Skin of body (tissue), 2 donors: ENCODE measurements at regions not wholly inside any gene's neighbourhood (a gene's known extent, or its start where the extent isn't known, plus 50 kb on each side); places are given as distances from the start of the nearest gene placed in this dataset. TPM values are rescaled to one million over a fixed set of nuclear protein-coding genes. Genes with fewer than 3 reads are reported as not detected.
A peak's percentile ranks its signal among the peaks of the same experiment; 100 is the strongest.
"Not testable (repeated sequence)": the region's sequence is repeated elsewhere in the genome, so short reads cannot be mapped to it uniquely, and the experiment has no call there.

Source experiments
- DNase-seq: peaks from one replicate; lab custom pipeline; 2025; lab: John Stamatoyannopoulos, UW
- small RNA-seq: library from RNA; depleted of rRNA; stranded (forward); fragments of <200 nt; gene quantifications from one replicate; pipeline ENCODE3, GENCODE V24; 2014; ENCODE audit warnings: low replicate concordance

- DNase-seq, result no peak
These were observed 73.6 kb upstream of the TIAM2 start for GRCh38 chr6:154921482-154921881.

DNA sequence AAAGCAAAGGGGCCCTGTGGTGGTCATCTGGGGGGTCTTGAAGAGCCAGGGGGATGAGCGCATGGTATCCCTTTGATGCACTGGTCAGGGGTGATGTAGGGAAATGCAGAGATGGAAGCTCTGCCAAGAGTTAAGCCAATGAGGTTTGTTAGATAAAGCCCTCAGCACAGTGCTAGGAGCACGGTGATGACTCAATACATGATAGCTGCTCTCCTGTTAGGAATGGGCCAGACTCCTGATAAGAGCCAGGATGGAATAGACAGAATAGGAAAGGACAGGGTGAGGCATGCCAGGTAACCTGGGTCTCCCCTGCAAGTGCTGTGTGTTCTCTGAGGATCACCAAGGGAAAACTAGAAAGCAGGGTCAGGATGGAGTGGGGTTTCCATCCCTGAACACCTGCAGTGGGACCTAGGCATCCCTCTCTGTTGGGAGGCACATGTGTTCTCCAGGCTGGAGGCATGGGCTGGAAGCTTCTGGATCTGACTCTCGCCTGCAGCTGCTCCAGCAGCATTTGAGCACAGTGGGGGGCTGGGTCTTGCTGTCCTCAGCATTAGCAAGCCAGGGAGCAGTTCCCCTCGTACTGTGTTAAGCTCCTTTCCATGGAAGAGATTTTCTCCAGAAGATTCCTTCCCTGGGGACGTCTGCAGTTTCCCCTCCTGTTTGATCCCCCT is 71.8 kb upstream of the TIAM2 start:
- DNase-seq, result no peak

DNA sequence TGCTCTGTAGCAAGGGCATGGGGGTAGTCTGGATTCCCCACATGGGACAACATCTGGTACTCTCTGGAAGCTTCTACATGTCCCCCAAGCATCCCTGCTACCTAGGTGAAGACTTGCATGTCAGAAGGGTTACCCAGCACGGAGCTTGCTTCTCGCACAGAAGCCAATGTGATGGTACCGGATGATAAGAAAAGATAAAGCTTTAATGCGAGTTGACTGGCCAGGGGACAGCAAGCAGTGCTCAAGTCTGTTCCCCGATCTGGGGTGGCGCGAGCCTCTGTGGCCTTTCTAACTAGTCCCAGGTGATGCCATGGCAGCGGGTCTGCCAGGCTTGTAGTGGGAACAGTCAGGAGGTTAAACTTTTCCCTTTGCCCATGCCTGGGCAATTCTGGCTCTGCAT is 70.0 kb upstream of the TIAM2 start:
- no peak for DNase-seq

DNA sequence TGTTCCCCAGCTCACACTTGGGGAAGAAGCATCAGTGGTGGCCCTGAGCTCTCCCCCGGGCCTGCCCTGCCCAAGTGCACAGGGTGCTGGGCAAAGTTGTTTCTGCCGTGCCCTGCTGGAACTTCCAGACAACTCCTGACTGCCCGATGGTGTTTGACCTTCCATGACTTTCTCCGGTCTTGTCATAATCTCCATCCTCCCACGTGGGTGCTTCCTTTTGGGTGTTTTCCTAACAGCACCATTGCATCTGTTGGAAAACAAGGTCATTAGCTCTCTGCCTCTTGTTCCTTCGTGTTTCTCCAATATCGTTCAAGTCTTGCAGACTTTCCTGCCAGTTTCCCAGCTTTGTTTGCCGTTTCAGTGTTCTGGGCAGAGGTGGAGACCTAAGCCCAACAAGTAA is 68.7 kb upstream of the TIAM2 start:
- no peak for DNase-seq

- peak; percentile 71 for DNase-seq
These were observed 66.7 kb upstream of the TIAM2 start for GRCh38 chr6:154928325-154928922.

DNA sequence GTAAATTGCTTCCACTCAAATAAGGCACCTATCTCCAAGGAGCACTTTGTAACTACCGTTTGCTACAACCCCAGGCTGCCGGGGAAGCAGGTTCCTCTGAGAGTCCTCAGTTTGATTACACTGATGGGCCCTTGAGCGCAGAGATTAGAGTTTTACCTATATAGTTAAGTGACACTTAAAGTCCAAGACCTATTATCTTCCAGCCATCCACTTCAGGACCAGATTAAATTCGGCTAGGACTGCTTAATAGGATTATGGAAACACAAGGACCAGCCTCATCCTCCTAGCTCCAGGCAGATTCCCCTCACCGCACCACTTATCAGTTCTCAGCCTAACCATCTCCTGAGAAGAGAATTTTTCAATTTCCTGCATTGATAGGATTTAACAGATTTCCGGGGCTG is 64.7 kb upstream of the TIAM2 start:
- DNase-seq, result no peak

DNA sequence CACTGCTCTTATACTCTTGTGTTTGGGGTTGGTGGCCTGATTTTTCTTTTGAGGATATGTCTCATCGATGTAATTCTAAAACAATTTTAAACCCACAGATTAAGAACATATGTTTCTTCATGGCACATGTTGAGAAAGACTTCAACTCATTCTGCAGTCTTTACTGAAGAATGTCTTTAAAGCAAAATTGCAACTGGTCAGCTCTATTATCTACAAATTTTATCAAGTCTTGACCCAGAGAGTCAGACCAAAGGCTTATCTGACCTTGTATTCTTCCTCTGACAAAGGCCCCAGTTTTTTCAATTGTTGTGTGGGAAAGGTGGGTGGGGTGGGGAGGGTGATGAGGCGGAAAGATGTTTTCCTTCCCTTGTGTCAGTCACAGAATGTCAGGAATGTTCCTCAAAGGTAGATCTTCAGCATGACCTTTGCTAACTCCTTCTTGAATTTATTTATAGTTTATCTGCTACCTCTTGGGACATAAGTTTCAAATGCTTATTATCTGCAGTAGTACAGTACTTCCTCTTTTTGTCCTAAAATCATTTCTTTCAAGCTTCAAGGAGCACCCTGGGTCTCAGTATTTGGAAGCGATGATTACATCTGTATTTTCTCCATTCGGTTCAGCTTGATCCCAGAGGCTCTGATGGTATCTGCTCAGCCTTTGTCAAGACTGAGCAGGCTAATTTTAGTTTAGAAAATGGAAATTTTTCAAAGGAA is 63.2 kb upstream of the TIAM2 start:
- peak; percentile 85 for DNase-seq

DNA sequence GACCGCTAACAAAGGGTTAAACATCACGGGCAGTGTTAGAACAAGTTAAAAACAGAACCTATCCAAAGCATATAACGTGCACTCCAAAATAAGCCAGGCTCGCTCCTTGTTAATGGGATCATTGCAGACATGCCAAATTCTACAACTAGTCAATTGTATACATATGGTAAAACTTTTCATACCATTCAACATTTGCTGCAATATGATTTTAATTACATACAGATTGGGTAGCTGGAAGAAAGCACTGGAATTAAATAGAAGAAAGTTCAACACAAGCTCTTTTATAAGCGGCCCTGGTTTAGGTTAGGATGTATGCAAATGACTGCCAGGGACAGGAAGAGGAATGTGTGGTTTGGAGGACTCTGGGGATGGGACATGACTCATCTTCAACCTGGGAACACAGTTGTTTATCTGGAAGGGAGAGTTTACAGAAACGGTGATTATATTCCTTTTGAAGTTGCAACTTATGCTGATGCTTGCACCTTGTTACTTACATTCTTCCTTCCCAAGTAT is 62.5 kb upstream of the TIAM2 start:
- peak; percentile 97 for DNase-seq

DNA sequence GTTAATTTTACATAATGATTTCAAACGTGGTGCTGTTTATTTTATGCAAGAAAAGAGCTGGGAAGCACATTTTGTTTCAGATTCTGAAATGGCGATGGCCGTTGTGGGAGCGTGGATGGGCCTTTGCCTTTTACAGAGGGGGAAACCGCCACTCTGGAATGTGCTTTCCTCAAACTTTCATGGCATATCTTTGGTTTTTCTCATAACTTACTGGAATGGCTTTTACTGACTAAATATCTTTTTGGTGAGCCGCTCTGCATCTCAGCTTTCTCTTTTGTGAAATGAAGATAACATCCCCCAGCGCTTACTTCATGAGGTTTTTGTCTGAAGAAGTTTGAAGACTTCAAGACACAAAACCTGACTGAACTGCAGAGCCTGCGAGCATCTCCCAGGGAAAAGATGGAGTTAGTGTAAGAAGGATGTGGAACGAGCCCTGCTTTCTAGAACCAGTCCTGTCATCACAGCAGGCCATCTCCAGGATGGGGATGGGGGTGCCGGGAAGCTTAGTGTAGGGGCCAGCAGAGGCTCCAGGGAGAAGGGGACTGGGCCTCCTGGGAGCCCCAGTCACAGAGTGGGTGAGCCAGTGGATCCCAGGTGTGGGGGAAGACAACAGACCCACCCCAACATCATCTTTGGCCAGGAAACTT is 61.8 kb upstream of the TIAM2 start:
- no peak for DNase-seq

DNA sequence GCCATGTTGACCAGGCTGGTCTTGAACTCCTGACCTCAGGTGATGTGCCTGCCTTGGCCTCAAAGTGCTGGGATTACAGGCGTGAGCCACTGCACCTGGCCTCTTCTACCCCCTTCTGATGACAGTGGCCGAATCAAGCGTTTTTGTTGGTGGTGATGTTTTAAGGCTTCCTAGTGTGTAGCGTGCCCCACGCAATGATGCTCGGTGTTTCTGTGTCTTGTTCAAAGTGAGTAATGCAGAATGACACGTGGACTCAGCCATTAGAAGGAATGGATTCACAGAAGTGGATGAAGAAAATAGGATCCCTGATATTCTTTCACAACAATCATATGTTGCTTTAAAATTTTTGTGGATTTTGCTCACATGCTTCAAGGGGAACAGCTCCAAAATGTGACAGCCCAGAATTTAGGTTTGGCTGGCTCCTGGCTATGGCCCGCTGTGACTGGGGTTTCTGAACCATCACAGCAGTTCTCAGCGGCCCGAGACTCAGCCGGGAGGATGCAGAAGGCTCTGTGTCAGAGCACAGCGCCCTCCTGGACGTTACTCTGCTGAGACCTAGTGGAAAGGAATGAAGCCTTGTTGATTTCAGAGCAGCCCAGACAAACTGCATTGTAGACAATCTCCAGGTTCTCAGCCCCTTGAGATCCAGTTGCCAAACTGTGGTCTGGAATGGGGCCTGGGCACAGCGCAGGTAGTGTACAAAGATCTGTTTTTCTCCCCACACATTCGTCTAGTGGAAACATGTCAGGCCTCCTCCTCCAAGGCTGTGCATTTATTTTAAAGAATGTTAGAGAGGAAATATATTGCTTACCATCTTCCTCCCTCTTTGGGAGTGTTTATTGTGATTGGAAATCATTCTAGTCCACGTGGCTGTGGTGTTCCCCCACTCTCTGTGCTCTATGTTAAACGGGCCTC is 57.6 kb upstream of the TIAM2 start:
- no peak for DNase-seq

DNA sequence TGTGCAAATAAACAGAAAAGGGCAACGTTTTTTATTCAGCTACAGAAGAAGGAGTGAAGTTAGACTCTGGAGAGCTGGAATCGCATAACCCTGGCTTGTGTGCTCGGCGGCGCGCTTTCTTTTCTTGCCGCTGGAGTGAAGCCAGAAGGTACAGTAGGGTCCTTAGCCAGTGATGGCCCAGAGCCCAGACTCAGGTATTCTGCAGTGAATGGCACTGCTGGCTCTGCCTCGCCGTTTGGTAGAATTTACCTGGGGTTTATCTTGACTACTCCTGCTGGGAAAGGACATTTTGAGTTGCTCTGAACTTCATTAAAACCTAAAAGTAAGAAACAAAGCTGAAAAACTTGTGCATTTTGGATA is 56.9 kb upstream of the TIAM2 start:
- DNase-seq, result no peak

GRCh38 chr6:154938727-154939285 is 56.3 kb upstream of the TIAM2 start:
- not testable (repeated sequence) for DNase-seq

DNA sequence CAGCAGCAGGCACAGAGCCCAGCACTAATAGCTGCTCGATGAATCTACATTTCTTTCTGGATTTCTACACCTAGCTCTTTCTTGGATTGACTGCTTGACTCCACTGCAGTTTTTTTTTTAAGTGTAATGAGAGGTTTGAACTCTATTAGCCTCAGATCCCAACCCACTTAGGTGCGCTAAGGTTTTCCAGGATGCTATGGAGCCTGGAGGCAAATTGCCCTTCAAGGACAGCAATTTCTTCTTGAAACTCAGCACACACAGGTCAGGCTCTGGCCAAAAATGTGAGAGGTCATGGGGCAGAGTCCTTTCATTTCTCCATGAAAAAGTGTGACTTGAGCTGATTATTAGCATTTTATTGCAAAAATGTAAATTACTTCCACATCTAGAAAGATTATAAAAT is 52.3 kb upstream of the TIAM2 start:
- DNase-seq, result no peak

DNA sequence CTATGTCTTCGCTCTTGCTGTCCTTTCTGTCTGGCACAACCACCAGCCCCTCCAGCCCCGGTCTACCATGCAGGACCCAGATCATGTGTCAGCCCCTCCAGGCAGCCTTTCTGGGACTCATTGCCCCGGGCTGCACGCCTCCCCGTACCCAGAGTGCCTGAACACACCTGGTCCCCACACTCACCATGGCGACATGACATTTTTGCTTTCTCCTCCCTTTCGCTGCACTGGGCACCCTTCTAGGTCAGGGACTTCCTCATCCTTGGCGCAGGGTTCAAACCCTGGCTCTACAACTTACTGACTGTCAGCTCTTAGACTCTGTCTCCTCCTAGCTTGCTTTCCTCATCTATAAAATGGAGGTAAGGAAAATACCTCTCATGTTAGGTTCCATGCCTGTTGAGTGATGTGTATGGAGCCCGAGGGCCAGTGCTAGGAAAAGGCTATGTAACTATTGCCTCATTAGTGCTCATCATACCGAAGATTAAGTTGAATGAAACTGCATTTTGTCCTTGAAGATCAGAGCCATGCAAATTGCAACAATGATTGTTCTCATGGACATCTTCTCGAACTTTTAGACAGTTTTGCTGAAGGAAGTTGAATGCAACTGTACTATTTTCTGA is 49.7 kb upstream of the TIAM2 start:
- DNase-seq, result no peak

Small RNA genes in the stretch of these regions (small RNA-seq; reads per million reads assigned to genes)
- gene RF00096, result not detected
